Uterus (tissue), 3 donors: ENCODE measurements at regions not wholly inside any gene's neighbourhood (a gene's known extent, or its start where the extent isn't known, plus 50 kb on each side); places are given as distances from the start of the nearest gene placed in this dataset.

Experiments
- DNase-seq, 2 donors: peaks; one replicate each; pipeline ENCODE4 v3.0.0-alpha.2; 2019 to 2020
- H3K27ac ChIP-seq, 2 donors: fragments of 200-600 bp; sonication (generic); 1 replicate in 1 of 2; 2 replicates in 1 of 2; pipeline ENCODE4 v1.5.1; 2016 to 2018
- H3K27me3 ChIP-seq, 2 donors: fragments of 200-600 bp; sonication (generic); one replicate each; pipeline ENCODE4 v1.5.1; 2018 to 2019; ENCODE audit warnings: control low read depth in 1 of 2
- H3K36me3 ChIP-seq, 2 donors: fragments of 200-600 bp; sonication (generic); one replicate each; pipeline ENCODE4 v1.5.1; 2019; ENCODE audit warnings: control low read depth in 1 of 2
- H3K4me1 ChIP-seq, 2 donors: fragments of 200-600 bp; sonication (generic); one replicate each; pipeline ENCODE4 v1.5.1; 2018 to 2019; ENCODE audit warnings: control low read depth in 1 of 2
- H3K4me3 ChIP-seq, 2 donors: fragments of 200-600 bp; sonication (generic); 1 replicate in 1 of 2; 2 replicates in 1 of 2; pipeline ENCODE4 v1.5.1; 2018 to 2019; ENCODE audit warnings: mild to moderate bottlenecking in 1 of 2
- H3K9me3 ChIP-seq, 2 donors: fragments of 200-600 bp; sonication (generic); one replicate each; pipeline ENCODE4 v1.5.1; 2019; ENCODE audit warnings: control low read depth in 1 of 2
- CTCF ChIP-seq, 4 experiments: fragments of 200-600 bp in 2 of 4; fragments of 450-650 bp in 2 of 4; sonication (generic) in 2 of 4; IDR thresholded peaks; one replicate each; pipeline ENCODE4 v1.5.1; 2016 to 2019; ENCODE audit warnings: antibody characterized with exemption in 4 of 4, mild to moderate bottlenecking in 2 of 4, moderate library complexity in 1 of 4
- POLR2A ChIP-seq, 2 donors: fragments of 450-650 bp; IDR thresholded peaks; one replicate each; pipeline ENCODE4 v1.6.1; 2016; ENCODE audit warnings: antibody characterized with exemption in 2 of 2, mild to moderate bottlenecking in 1 of 2, moderate library complexity in 1 of 2
- intact Hi-C: fragments of 100-400 bp; cut with DNase I; formaldehyde crosslinking; loops from one replicate; pipeline ENCODE4 v1.15.1; 2023; ENCODE audit warnings: low total_unique reads
- donor health status: DM: yes; HTN: yes; CAD: no.

- Histone ChIP-seq H3K9me3 (no peaks in the 10 kb centered on the region), H3K27ac (no peak overlapping the region), H3K27me3 (no peaks in the 10 kb centered on the region), H3K4me3 (no peak overlapping the region), H3K36me3 (no peaks in the 10 kb centered on the region), H3K4me1 (no peaks in the 10 kb centered on the region)
- TF ChIP-seq CTCF (IDR thresholded peaks at IDR 0.05) (no peak), POLR2A (IDR thresholded peaks at IDR 0.05) (no peak)
- no peak for DNase-seq
- intact Hi-C loops = no loop called here
Observed at GRCh38 chr10:20399772-20400171, 497.3 kb downstream of the NEBL start.

GRCh38 chr10:20396701-20397100 lies 500.4 kb downstream of the NEBL start:
- no peaks in the 10 kb centered on the region for H3K36me3 ChIP-seq
- H3K9me3 ChIP-seq = no peaks in the 10 kb centered on the region
- H3K4me1 ChIP-seq = no peaks in the 10 kb centered on the region
- intact Hi-C loops = no loop called here
- TF ChIP-seq POLR2A (IDR thresholded peaks at IDR 0.05) (no peak), CTCF (IDR thresholded peaks at IDR 0.05) (no peak)
- no peak overlapping the region for H3K27ac ChIP-seq
- no peak overlapping the region for H3K4me3 ChIP-seq
- no peaks in the 10 kb centered on the region for H3K27me3 ChIP-seq
- no peak for DNase-seq

GRCh38 chr10:20396205-20396604 lies 500.9 kb downstream of the NEBL start:
- Histone ChIP-seq H3K27ac (no peak overlapping the region), H3K9me3 (no peaks in the 10 kb centered on the region), H3K36me3 (no peaks in the 10 kb centered on the region), H3K4me3 (no peak overlapping the region), H3K27me3 (no peaks in the 10 kb centered on the region), H3K4me1 (no peaks in the 10 kb centered on the region)
- intact Hi-C loops = no loop called here
- no peak for DNase-seq
- TF ChIP-seq POLR2A (IDR thresholded peaks at IDR 0.05) (no peak), CTCF (IDR thresholded peaks at IDR 0.05) (no peak)

- Histone ChIP-seq H3K27ac (no peak overlapping the region), H3K27me3 (no peaks in the 10 kb centered on the region), H3K36me3 (no peaks in the 10 kb centered on the region), H3K4me3 (no peak overlapping the region), H3K4me1 (no peaks in the 10 kb centered on the region), H3K9me3 (no peaks in the 10 kb centered on the region)
- intact Hi-C loops = no loop called here
- no peak for TF ChIP-seq POLR2A (IDR thresholded peaks at IDR 0.05)
- TF ChIP-seq CTCF (IDR thresholded peaks at IDR 0.05) = no peak
- DNase-seq = no peak
Observed at GRCh38 chr10:20391629-20392028, 505.5 kb downstream of the NEBL start.

GRCh38 chr10:20381761-20382160 lies 515.4 kb downstream of the NEBL start:
- H3K4me3 ChIP-seq = no peak overlapping the region
- no peaks in the 10 kb centered on the region for H3K36me3 ChIP-seq
- intact Hi-C loops = no loop called here
- no peak for DNase-seq
- no peak overlapping the region for H3K27ac ChIP-seq
- no peaks in the 10 kb centered on the region for H3K27me3 ChIP-seq
- no peaks in the 10 kb centered on the region for H3K4me1 ChIP-seq
- TF ChIP-seq POLR2A (IDR thresholded peaks at IDR 0.05) (no peak), CTCF (IDR thresholded peaks at IDR 0.05) (no peak)
- H3K9me3 ChIP-seq = no peaks in the 10 kb centered on the region
